OCI-M1 (cell line): ENCODE measurements at regions not wholly inside any gene's neighbourhood (a gene's known extent, or its start where the extent isn't known, plus 50 kb on each side); places are given as distances from the start of the nearest gene placed in this dataset.

Experiments
- DNase-seq: peaks from one replicate; lab custom pipeline; 2025; lab: John Stamatoyannopoulos, UW

DNA sequence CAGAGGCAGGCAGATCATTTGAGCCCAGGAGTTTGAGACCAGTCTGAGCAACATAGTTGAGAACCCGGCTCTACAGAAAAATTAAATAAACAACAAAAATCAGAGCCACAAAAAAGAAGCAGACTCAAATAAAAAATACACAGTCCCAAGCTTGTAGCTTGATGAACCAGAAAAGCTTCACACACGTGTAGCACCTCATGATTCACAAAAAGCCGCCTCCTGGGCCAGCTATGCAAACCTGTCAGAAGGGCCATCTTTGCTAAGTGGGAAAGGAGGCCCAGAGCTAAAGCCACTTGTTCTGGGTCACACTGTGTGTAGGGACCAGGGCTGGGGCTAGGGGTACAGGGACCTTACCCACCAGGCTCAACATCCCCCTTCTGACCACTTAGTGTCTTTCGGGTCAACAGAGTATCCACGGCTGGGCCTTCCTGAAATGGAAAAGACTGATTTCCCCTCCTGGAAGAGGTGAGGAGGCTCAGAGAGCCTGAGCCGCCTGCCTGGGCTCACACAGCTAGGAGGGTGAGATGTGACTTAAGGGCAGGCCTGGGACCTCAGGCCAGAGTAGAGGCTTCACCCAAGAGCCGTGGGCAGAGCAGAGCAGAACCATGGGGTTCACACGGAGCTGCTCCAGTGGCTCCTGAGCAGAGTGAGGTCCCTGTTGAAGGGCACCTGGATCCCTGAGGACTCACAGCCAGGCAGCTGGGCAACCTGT lies 269.6 kb downstream of the PARN start:
- no peak for DNase-seq

DNA sequence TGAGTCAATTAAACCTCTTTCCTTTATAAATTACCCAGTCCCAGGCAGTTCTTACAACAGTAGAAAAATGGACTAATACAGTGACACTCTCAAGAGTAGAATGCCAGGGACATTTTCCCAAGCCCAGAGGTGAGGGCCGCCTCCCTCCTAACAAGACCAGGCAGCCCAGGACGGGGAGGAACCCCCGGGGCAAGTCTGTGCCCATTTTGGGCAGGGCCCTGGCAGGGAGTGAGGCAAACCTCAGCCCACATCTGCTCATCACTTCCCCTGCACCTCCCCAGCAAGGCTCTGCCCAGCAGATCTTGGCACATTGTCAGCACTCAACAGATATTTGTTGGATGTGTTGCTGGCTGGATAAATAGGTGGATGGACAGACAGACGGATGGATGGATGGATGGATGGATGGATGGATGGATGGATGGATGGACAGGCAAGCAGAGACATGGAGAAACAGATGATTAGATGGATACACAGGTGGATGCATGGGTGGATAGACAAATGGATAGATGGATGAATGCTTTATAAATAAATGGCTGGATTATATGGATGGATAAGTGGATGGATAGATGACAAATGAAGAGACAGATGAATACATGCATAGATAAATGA lies 271.3 kb downstream of the PARN start:
- no peak for DNase-seq

DNA sequence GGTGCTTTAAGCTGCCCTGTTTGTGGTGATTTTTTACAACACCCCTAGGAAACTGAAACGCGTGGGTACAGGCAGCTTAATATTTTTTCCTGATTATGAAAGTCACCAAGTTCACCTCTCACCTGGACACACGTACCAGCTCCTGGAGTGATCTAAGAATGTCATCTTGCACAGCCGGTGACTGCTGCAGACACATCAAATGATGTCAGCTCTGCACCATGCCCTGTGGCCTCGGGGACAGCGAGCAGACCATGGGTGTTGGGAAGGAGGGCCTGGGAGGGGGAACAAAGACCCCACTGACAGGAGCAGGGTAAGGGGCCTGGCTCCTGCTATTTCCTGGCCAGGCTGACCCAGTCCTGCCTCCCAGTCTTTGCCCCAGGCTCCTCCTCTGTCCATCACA lies 272.7 kb downstream of the PARN start:
- no peak for DNase-seq

DNA sequence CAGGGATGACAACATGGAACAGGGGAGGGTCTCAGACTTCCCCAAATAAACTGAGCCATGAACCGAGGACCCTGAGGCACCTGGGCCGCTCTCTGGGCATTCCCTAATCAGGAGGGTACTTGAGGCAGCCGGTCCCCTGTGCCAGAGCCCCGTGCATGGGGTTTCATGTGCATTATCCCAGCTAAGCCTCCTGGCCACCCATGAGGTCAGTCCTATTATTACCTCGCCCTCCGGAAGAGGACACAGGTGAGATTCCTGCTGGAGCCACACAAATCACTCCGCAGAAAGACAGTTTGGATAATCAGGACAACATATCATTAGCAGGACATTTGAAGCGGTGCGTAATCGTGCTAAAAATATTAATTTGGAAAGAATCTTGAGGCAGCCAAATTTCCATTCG lies 274.0 kb downstream of the PARN start:
- DNase-seq, result no peak

DNA sequence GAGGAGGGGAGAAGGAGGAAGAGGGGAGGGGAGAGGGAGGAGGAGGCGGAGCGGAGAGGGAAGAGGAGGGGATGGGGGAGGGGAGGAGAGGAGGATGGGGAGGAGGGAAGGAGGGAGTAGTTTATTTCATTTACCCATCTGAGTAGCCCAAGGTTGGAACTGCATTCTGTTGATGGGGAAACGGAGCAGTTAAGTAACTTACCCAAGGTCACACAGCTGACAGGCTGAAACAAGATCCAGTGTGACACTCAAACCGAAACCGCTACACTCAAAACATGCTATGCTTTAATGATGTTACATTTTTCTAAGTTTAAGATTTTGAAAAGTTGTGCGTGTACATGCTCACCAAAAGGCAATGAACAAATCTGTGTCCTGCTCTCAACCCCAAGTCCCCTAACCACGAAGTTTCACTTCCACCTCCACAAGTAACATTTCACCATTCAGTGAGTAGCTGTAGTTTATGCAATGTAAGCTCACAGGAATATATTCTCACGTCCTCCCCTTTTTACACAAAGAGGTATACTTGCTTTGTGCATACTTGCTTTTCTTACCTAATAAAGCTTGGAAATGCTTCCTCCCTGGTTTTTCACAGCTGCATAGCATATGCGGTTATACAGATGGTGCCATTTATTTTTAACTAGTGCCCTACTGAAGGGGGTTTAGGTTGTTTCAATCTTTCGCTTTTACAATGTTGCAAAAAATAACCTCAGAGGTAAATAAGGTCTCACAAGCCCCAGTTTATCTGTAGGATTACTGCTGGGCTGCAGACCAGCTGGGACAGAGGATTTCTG lies 275.3 kb downstream of the PARN start:
- DNase-seq, result no peak

DNA sequence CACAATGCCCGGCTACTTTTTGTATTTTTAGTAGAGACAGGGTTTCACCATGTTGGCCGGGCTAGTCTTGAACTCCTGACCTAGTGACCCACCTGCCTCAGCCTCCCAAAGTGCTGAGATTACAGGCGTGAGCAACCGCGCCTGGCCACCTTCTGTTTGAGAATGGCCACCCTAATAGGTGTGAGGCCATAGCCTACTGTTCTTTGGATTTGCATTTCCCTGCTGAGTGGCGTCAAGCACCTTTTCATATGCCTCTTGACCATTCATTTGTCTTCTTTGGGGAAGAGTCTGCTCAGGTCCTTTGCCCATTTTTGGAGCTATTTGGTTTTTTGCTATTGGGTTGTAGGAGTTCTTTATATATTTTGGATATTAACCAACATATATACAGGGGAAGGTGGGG lies 276.7 kb downstream of the PARN start:
- DNase-seq, result no peak

DNA sequence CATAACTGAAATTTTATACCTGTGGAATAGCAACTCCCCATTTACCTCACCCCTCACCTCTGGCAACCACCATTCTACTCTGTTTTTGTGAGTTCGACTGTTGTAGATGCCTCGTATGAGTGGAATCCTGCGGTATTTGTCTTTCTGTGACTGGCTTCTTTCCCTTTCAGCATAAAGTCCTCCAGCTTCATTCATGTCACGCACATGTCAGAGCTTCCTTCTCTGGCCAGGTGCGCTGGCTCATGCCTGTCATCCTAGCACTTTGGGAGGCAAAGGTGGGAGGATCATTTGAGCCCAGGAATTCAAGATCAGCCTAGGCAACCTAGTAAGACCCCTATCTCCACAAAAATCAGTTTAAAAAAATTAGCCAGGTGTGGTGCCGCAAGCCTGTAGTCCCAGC lies 278.4 kb downstream of the PARN start:
- no peak for DNase-seq

DNA sequence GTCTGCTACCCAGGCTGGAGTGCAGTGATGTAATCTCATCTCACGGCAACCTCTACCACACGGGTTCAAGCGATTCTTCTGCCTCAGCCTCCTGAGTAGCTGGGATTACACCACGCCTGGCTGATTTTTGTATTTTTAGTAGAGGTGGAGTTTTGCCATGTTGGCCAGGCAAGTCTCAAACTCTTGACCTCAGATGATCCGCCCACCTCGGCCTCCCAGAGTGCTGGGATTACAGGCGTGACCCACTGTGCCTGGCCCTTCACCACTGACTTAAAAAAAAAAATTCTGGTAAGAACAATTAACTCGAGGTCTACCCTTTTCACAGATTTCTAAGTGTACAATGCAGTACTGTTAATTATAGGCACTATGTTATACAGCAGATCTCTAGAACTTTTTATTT lies 279.4 kb downstream of the PARN start:
- no peak for DNase-seq

DNA sequence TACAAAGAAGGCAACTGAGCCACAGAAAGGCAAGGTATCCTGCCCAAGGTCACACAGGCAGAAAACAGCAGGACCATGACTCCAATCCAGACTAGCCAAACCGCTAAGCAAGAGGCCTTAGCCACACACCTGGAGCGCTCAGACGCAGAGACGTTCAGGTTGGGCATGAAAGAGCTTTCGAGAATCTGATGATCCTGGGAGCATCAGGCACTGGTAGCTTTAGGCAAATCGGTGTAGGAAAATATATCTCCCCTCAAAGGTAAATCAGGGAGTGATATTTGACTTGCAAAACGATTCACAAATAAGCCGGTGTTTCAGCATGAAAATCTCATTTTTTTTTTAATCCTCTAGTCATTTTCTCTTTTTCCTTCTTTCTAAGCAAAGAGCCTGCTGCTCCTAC lies 279.0 kb downstream of the MRTFB start:
- no peak for DNase-seq

DNA sequence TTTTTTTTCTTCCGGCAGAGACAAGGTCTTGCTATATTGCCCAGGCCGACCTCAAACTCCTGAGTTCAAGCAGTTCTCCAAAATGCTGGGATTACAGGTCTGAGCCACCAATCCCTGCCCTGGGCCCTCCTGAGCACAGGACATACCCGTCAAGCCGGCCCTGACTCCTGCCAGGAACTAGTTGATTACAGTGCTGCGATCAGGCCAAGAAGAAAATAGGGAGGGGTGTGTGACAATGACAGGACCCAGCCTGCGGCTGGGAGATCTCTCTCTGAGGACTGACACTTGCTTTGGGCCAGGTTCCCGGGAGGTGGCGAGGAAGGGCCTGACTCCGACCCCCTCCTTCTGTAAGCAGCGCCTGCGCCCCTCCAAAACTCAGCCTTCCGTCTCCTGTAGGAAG lies 276.6 kb downstream of the MRTFB start:
- no peak for DNase-seq

DNA sequence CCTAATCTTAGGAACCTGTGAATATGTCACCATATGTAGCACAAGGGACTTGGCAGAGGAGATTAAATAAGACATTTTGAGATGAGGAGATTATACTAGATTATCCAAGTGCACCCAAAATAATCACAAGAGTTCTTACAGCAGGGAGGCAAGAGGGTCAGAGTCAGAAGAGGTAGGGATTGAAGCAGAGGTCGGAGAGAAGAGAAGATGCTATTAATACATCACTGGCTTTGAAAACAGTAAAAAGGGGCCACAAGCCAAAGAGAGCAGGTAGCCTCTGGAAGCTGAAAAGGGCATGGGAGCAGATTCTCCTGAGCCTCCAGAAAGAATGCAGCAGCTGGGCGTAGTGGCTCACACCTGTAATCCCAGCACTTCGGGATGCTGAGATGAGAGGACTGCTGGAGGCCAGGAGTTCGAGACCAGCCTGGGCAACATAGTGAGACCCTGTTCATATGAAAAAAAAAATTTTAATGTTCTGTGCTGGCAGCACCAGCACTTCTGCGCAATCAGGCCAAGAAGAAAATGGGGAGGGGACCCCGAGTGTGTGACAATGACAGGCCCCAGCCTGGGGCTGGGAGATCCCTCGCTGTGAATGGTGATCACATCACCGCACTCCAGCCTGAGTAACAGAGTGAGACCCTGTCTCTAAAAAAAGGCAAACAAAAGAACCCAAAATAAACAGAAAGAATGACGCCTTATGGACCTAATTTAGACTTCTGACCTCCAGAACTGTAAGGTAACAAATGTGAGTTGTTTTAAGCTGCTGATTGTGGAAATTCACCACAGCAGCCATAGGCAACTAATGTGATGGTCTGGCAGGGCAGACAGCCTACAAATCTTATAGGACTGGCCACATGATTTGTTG lies 275.4 kb downstream of the MRTFB start:
- DNase-seq, result no peak

DNA sequence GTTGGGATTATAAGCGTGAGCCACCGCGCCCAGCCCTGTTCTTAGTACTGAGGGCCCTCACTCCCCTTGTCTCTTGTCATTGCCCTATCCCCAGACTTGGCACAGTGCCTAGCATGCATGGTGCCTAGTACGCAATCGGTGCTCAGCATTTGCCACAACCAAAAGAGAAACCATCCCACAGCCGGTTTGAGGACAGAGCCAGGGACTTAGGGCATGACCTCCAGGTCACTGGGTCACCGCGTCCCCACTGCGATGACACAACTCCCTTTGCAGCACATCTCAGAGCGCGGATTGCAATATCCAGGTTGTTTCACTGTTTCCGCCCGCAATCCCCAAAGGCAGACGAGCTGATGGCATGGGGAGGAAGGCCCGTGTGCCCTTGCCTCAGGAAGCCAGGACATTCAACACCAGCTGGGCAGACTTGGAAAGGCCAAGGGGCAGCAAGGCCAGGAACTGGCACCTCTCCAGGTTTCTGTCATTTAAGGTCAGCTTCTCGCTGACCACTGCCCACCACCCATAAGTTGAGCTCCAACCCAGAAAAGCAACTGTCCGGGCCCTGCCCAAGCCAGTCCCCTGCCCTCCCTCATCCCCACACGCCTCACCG lies 274.5 kb downstream of the MRTFB start:
- DNase-seq, result no peak

DNA sequence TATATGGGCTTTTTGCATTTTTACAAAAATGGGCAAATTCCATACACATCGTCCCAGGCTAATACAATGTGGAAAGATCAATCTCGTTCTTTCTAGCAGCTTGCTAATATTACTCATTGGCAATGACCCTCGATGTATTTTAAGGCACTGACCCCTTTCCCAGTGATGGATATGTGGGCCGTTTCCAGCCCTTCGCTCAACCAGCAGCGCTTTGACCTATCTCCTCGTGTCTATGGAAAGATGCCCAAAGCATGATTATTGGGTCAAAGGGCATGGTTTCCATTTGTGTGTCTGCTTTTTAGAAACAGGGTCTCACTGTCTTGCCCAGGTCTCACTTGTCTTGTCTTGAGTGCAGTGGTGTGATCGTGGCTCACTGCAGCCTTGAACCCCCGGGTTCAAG lies 273.8 kb downstream of the MRTFB start:
- no peak for DNase-seq

DNA sequence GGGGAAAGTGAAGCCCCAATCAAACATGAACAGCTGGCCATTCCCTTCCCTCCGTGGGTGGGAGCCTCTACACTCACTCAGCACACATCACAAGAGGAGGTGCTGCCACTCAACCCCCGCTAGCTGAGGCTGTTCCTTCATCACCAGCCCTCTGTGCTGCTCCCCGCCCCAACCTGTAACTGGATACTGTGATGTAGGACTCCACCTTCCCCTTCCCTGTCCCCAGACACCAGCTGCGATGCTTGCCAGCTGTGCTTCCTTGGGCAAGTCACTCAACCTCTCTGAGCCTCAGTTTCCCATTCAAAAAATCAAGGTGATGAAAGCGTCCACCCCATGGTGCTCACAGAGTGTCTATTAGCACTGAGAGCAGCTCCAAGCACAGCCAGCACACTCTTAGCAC lies 273.2 kb downstream of the MRTFB start:
- DNase-seq, result no peak

DNA sequence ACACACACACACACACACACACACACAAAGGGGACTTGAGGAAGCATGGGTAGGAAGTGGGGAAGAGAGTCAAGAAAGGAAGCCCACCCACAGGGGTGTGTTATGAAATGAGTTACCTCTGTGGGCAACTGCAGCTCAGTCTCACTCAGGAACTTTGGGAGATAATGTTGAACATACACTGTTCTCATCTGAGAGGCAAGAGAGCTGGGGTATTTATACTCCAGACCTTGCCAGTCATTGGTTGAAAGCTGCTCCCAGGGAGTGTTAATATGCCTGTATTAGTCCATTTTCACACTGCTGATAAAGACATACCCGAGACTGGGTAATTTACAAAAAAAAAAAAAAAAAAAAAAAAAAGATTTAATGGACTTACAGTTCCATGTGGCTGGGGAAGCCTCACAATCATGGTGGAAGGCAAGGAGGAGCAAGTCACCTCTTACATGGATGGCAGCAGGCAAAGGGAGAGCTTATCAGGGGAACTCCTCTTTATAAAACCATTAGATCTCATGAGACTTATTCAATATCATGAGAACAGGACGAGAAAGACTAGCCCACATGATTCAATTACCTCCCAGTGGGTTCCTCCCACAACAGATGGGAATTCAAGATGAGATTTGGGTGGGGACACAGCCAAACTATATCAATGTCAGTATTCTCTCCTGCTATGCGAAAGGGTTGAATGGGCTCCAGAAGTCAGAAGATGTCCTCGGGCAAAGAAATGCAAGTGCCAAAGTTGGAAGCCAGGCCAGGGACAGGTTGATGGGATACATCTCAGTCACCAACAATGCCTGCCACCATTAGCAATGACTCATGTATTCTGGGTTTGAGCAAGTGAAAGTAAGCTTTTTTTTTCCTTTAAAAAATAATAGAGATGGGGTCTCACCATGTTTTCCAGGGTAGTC lies 270.5 kb downstream of the MRTFB start:
- no peak for DNase-seq

DNA sequence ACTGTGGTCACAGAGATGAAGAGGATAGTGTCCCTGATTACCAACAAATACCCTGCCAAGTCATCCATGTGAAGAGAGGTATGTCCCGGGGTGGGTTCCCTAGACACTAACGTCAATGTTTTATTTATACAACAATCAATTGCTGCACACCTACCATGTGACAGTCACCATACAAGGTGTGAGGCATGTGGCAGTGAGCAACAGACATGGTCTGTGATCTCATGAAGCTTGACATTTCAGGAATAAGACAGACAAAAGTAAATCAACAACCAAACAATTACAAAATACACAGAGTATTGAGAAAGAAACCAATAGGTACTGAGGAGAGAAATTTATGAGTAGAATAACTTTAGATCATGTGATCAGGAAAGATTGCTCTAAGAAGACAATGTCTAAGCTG lies 268.6 kb downstream of the MRTFB start:
- DNase-seq, result no peak

DNA sequence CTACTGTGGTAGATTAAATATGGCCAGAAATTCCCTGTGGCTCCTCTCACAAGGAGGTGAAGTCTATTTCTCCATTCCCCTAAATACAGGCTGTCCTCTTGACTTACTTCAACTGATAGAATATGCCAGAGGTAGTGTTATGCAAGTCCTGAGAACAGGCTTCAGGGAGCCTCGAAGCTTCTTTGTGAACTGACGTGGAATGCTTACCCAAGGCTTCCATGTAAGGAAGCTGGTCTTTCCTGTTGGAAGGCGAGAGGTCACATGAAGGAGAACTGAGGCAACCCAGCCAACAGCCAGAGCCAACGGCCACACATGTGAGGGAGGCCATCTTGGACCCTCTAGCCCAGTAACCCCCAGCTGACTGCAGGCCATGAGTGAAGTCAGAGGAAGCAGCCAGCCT lies 267.9 kb downstream of the MRTFB start:
- DNase-seq, result no peak

DNA sequence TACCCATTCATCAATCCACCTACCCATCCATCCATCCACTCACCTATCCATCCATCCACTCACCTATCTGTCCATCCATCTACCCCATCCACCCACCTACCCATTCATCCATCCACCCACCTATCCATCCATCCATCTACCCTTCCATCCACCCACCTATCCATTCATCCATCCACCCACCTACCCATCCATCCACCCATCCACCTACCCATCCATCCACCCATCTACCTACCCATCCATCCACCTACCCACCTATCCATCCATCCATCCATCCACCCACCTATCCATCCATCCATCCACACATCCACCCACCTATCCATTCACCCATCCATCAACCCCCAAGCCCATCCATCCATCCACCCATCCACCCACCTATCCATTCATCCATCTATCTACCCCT lies 267.1 kb downstream of the MRTFB start:
- DNase-seq, result no peak

DNA sequence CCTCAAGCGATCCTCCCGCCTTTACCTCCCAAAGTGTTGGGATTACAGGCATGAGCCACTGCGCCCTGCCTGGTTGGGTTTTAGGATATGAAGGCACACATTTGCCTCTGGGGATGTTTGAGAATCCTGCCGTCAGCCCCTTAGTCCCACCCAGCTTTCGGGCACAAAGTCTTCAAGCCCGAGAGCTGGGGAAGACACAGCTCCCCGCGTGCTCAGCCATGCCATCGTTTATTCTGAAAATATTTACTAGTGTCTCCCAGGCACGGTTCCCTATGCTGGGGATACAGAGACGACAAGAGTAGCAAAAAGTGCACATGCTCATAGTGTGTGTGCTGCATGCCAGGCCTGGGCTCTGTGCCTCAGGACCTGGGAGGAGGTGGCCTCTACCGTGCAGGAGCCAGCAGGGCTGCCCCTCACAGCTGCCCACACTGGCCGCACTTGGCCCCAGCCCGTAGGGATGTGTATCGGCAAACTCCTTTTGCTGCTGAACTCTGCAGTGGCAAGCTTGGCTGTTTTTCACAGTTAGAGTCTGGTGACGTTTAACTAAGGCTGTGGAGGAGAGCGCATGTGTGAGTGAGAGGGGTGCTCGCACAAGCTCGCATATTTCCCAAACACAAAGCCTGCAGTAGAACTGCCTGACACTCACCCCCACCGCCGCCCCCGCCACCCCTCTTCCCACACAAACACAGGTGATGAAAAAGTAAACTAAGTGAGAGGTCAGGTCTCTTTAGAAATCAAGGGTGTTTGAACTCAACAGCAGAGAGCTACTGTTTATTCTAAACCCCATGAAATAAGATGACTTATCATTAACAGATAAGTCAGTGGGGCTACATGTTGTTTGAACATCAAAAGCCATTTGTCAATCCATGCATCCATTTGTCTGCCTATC lies 266.4 kb downstream of the MRTFB start:
- DNase-seq, result no peak

DNA sequence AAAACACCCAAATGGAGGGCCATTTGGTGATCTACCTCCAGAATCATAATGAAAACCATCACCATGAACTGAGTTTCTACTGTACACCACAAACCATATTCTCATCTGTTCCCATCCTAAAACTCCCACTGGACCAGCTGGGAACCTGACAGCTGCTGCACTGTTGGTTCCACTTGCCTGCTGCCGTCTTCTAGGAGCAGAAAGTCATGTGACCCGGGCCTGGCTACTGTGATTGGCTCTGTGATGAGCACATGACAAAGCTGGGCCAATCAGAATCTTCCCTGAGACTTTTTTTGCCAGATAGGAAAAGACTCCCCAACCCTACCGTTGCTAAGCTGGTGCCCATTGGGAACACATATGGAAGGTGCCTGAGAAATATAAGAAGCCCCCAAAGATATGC lies 264.2 kb downstream of the MRTFB start:
- no peak for DNase-seq
